ENCODE measurements at regions not wholly inside any gene's neighbourhood (a gene's known extent, or its start where the extent isn't known, plus 50 kb on each side); places are given as distances from the start of the nearest gene placed in this dataset.
"Not testable (repeated sequence)": the region's sequence is repeated elsewhere in the genome, so short reads cannot be mapped to it uniquely, and the experiment has no call there.

- no peak overlapping the region for H3K4me3 ChIP-seq (ENCODE audit: low read depth, low read length)
- TF ChIP-seq CTCF (IDR thresholded peaks at IDR 0.05; ENCODE audit: control insufficient read depth, extremely low read depth, insufficient read depth): no peak
- no peak for DNase-seq (ENCODE audit: low read depth)
Measured at GRCh38 chr5:114903767-114904166, 265.9 kb downstream of the TRIM36 start.

- no peak overlapping the region for H3K4me3 ChIP-seq (ENCODE audit: low read depth, low read length)
- DNase-seq (ENCODE audit: low read depth): peak; percentile 3
- peak; percentile 39 for TF ChIP-seq CTCF (IDR thresholded peaks at IDR 0.05; ENCODE audit: control insufficient read depth, extremely low read depth, insufficient read depth)
Measured at GRCh38 chr5:114898602-114899001, 271.1 kb downstream of the TRIM36 start.

GRCh38 chr5:114883675-114884074 lies 286.0 kb downstream of the TRIM36 start:
- no peak overlapping the region for H3K4me3 ChIP-seq (ENCODE audit: low read depth, low read length)
- DNase-seq (ENCODE audit: low read depth): no peak
- TF ChIP-seq CTCF (IDR thresholded peaks at IDR 0.05; ENCODE audit: control insufficient read depth, extremely low read depth, insufficient read depth): no peak

GRCh38 chr5:114859438-114859735 lies 310.3 kb downstream of the TRIM36 start:
- no peak for DNase-seq (ENCODE audit: low read depth)
- H3K4me3 ChIP-seq (ENCODE audit: low read depth, low read length): no peak overlapping the region
- no peak for TF ChIP-seq CTCF (IDR thresholded peaks at IDR 0.05; ENCODE audit: control insufficient read depth, extremely low read depth, insufficient read depth)

- no peak overlapping the region for H3K4me3 ChIP-seq (ENCODE audit: low read depth, low read length)
- DNase-seq (ENCODE audit: low read depth): no peak
- TF ChIP-seq CTCF (IDR thresholded peaks at IDR 0.05; ENCODE audit: control insufficient read depth, extremely low read depth, insufficient read depth): no peak
Measured at GRCh38 chr5:114858665-114859437, 310.9 kb downstream of the TRIM36 start.

GRCh38 chr5:114857941-114858551 lies 311.7 kb downstream of the TRIM36 start:
- DNase-seq (ENCODE audit: low read depth): no peak
- no peak overlapping the region for H3K4me3 ChIP-seq (ENCODE audit: low read depth, low read length)
- TF ChIP-seq CTCF (IDR thresholded peaks at IDR 0.05; ENCODE audit: control insufficient read depth, extremely low read depth, insufficient read depth): no peak

GRCh38 chr5:114844711-114845110 lies 325.0 kb downstream of the TRIM36 start:
- DNase-seq (ENCODE audit: low read depth): not testable (repeated sequence)

More at GRCh38 chr5:114844711-114845110, 325.0 kb downstream of the TRIM36 start:
- H3K4me3 ChIP-seq (ENCODE audit: low read depth, low read length): not testable (repeated sequence)

Measured in LNCaP clone FGC (cell line).